ENCODE measurements at regions not wholly inside any gene's neighbourhood (a gene's known extent, or its start where the extent isn't known, plus 50 kb on each side); places are given as distances from the start of the nearest gene placed in this dataset.

GRCh38 chr16:26642047-26642664 is 424.6 kb upstream of the C16orf82 start:
- ATAC-seq (ENCODE audit: low read depth), result no peak
- Mint-ChIP-seq H3K36me3 (ENCODE audit: low read depth) (no peaks in the 10 kb centered on the region), H3K9me3 (no peaks in the 10 kb centered on the region), H3K4me1 (peaks cover 5% of the 10 kb centered on the region), H3K27me3 (no peaks in the 10 kb centered on the region), H3K27ac (no peak overlapping the region), H3K4me3 (no peak overlapping the region)
- no peak for TF ChIP-seq CTCF (IDR thresholded peaks at IDR 0.05)
- no peak for DNase-seq
- POLR2A ChIA-PET, result no interaction called here
- intact Hi-C loops (cut with micrococcal nuclease), result no loop called here
- CTCF ChIA-PET, result no interaction called here

- Mint-ChIP-seq H3K36me3 (ENCODE audit: low read depth) (no peaks in the 10 kb centered on the region), H3K4me3 (no peak overlapping the region), H3K27ac (no peak overlapping the region), H3K27me3 (no peaks in the 10 kb centered on the region), H3K9me3 (no peaks in the 10 kb centered on the region), H3K4me1 (peaks cover 5% of the 10 kb centered on the region)
- TF ChIP-seq CTCF (IDR thresholded peaks at IDR 0.05), result no peak
- ATAC-seq (ENCODE audit: low read depth) (no peak), DNase-seq (no peak)
- intact Hi-C loops (cut with micrococcal nuclease), result no loop called here
- POLR2A ChIA-PET, result no interaction called here
- CTCF ChIA-PET, result no interaction called here
Measured at GRCh38 chr16:26643519-26643918, 423.2 kb upstream of the C16orf82 start.

- Mint-ChIP-seq H3K27me3 (peaks cover 3% of the 10 kb centered on the region), H3K4me1 (peaks cover 5% of the 10 kb centered on the region), H3K9me3 (no peaks in the 10 kb centered on the region), H3K4me3 (no peak overlapping the region), H3K27ac (no peak overlapping the region), H3K36me3 (ENCODE audit: low read depth) (no peaks in the 10 kb centered on the region)
- POLR2A ChIA-PET, result no interaction called here
- no peak for TF ChIP-seq CTCF (IDR thresholded peaks at IDR 0.05)
- DNase-seq, result no peak
- intact Hi-C loops (cut with micrococcal nuclease), result no loop called here
- CTCF ChIA-PET, result no interaction called here
- no peak for ATAC-seq (ENCODE audit: low read depth)
Measured at GRCh38 chr16:26644912-26645543, 421.7 kb upstream of the C16orf82 start.

GRCh38 chr16:26645614-26646013 is 421.1 kb upstream of the C16orf82 start:
- H3K27ac Mint-ChIP-seq, result no peak overlapping the region
- TF ChIP-seq CTCF (IDR thresholded peaks at IDR 0.05), result no peak
- ATAC-seq (ENCODE audit: low read depth) (no peak), DNase-seq (no peak)
- H3K4me1 Mint-ChIP-seq, result peaks cover 5% of the 10 kb centered on the region
- intact Hi-C loops (cut with micrococcal nuclease), result no loop called here
- no peak overlapping the region for H3K4me3 Mint-ChIP-seq
- H3K9me3 Mint-ChIP-seq, result no peaks in the 10 kb centered on the region
- no peaks in the 10 kb centered on the region for H3K36me3 Mint-ChIP-seq (ENCODE audit: low read depth)
- POLR2A ChIA-PET, result no interaction called here
- CTCF ChIA-PET, result no interaction called here
- peaks cover 3% of the 10 kb centered on the region for H3K27me3 Mint-ChIP-seq

- ChIA-PET CTCF (no interaction called here), POLR2A (no interaction called here)
- no peak overlapping the region for H3K4me3 Mint-ChIP-seq
- no peak for TF ChIP-seq CTCF (IDR thresholded peaks at IDR 0.05)
- H3K9me3 Mint-ChIP-seq, result no peaks in the 10 kb centered on the region
- no peak for DNase-seq
- H3K36me3 Mint-ChIP-seq (ENCODE audit: low read depth), result no peaks in the 10 kb centered on the region
- no peak for ATAC-seq (ENCODE audit: low read depth)
- peaks cover 3% of the 10 kb centered on the region for H3K27me3 Mint-ChIP-seq
- intact Hi-C loops (cut with micrococcal nuclease), result no loop called here
- no peak overlapping the region for H3K27ac Mint-ChIP-seq
- H3K4me1 Mint-ChIP-seq, result peaks cover 14% of the 10 kb centered on the region
Measured at GRCh38 chr16:26647870-26648269, 418.9 kb upstream of the C16orf82 start.

Measured in activated B cell treated with CpG ODN at 0.5 μM for 24 hours (primary cell).